ENCODE measurements at regions not wholly inside any gene's neighbourhood (a gene's known extent, or its start where the extent isn't known, plus 50 kb on each side); places are given as distances from the start of the nearest gene placed in this dataset.

DNA sequence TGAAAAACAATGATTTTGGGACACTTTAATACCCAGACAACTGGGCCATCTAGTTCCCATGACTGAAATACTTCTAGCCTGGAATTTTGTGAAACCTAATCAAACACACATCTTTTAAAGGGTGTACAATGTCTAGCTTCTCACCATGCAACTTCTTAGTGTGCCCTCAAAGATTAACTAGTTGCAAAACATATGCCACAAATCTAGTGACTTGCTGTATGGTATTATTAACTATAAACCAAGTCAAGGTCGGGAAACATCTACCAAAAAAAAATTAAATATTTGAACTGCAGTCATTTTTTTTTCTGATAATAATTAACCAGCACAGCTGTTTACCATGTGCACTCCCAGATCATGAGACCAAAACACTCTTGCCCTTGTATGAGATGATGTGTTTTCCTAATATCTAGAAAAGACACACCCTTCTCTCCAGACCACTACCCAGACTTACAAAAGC, 171.8 kb upstream of the FOXN3 start:
- peaks cover 19% of the 10 kb centered on the region for H3K4me1 ChIP-seq (ENCODE audit: control insufficient read depth, low read length)
- no peak overlapping the region for H3K27ac ChIP-seq (ENCODE audit: low read depth, low read length)
- no peaks in the 10 kb centered on the region for H3F3A ChIP-seq (ENCODE audit: control insufficient read depth, insufficient read depth)
- H3K4me3 ChIP-seq (ENCODE audit: low read length) = peak overlapping the region; percentile 45; the same call in 1 of the 2 replicates
- no peak for TF ChIP-seq EZH2phosphoT487 (IDR thresholded peaks at IDR 0.05; ENCODE audit: borderline replicate concordance, low read length)
- TF ChIP-seq, protein P1, sequence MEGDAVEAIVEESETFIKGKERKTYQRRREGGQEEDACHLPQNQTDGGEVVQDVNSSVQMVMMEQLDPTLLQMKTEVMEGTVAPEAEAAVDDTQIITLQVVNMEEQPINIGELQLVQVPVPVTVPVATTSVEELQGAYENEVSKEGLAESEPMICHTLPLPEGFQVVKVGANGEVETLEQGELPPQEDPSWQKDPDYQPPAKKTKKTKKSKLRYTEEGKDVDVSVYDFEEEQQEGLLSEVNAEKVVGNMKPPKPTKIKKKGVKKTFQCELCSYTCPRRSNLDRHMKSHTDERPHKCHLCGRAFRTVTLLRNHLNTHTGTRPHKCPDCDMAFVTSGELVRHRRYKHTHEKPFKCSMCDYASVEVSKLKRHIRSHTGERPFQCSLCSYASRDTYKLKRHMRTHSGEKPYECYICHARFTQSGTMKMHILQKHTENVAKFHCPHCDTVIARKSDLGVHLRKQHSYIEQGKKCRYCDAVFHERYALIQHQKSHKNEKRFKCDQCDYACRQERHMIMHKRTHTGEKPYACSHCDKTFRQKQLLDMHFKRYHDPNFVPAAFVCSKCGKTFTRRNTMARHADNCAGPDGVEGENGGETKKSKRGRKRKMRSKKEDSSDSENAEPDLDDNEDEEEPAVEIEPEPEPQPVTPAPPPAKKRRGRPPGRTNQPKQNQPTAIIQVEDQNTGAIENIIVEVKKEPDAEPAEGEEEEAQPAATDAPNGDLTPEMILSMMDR (IDR thresholded peaks at IDR 0.05; ENCODE audit: low read depth, low read length, poor library complexity, severe bottlenecking) = no peak
- H3K9me2 ChIP-seq (replicated peaks; ENCODE audit: control insufficient read depth, low read length) = no peaks in the 10 kb centered on the region
- H3K4me2 ChIP-seq (ENCODE audit: low read length) = peak overlapping the region; percentile 61
- H3K9me3 ChIP-seq (ENCODE audit: control insufficient read depth, insufficient read depth, low read length) = no peaks in the 10 kb centered on the region
- no peaks in the 10 kb centered on the region for H4K20me1 ChIP-seq (ENCODE audit: control insufficient read depth, insufficient read depth, low read depth, low read length)
- no peaks in the 10 kb centered on the region for H3K36me3 ChIP-seq (ENCODE audit: control insufficient read depth, low read length)
- H3K79me2 ChIP-seq (ENCODE audit: control insufficient read depth, low read length) = no peaks in the 10 kb centered on the region
- no peaks in the 10 kb centered on the region for H3K27me3 ChIP-seq (ENCODE audit: control insufficient read depth, low read length)

DNA sequence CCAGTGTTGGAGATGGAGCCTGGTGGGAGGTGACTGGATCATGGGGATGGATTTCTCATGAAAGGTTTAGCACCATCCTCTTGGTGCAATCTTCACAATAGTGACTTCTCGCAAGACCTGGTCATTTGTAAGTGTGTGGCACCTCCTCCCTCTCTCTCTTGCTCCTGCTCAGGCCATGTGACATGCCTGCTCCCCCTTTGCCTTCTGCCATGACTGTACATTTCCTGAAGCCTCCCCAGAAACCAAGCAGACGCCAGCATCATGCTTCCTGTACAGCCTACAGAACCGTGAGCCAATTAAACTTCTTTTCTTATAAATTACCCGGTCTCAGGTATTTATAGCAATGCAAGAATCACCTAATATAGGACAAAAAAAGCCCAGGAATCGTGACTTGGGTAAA, 171.0 kb upstream of the FOXN3 start:
- Histone ChIP-seq H3K9me3 (ENCODE audit: control insufficient read depth, insufficient read depth, low read length) (no peaks in the 10 kb centered on the region), H3K36me3 (ENCODE audit: control insufficient read depth, low read length) (no peaks in the 10 kb centered on the region), H3K9me2 (replicated peaks; ENCODE audit: control insufficient read depth, low read length) (no peaks in the 10 kb centered on the region), H3K4me1 (ENCODE audit: control insufficient read depth, low read length) (peaks cover 19% of the 10 kb centered on the region), H3K4me3 (ENCODE audit: low read length) (no peak overlapping the region), H3K4me2 (ENCODE audit: low read length) (no peak overlapping the region), H3K27me3 (ENCODE audit: control insufficient read depth, low read length) (no peaks in the 10 kb centered on the region), H3F3A (ENCODE audit: control insufficient read depth, insufficient read depth) (no peaks in the 10 kb centered on the region), H4K20me1 (ENCODE audit: control insufficient read depth, insufficient read depth, low read depth, low read length) (no peaks in the 10 kb centered on the region), H3K27ac (ENCODE audit: low read depth, low read length) (no peak overlapping the region), H3K79me2 (ENCODE audit: control insufficient read depth, low read length) (no peaks in the 10 kb centered on the region)
- TF ChIP-seq, protein P1 (IDR thresholded peaks at IDR 0.05; ENCODE audit: low read depth, low read length, poor library complexity, severe bottlenecking) = no peak
- no peak for TF ChIP-seq EZH2phosphoT487 (IDR thresholded peaks at IDR 0.05; ENCODE audit: borderline replicate concordance, low read length)

DNA sequence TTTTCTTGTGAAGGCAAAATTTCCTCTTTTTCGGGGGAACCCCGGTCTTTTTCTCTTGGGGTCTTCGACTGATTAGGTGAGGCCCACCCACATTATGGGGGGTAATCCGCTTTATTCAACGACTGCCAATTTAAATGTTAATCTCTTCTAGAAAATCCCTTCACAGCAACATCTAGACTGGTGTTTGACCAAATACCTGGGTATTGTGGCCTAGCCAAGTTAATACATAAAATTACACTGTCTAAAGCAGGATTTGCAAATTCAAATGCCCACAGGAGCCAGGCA, 170.0 kb upstream of the FOXN3 start:
- Histone ChIP-seq H3K9me2 (replicated peaks; ENCODE audit: control insufficient read depth, low read length) (no peaks in the 10 kb centered on the region), H4K20me1 (ENCODE audit: control insufficient read depth, insufficient read depth, low read depth, low read length) (no peaks in the 10 kb centered on the region), H3K4me2 (ENCODE audit: low read length) (no peak overlapping the region), H3K36me3 (ENCODE audit: control insufficient read depth, low read length) (no peaks in the 10 kb centered on the region), H3F3A (ENCODE audit: control insufficient read depth, insufficient read depth) (no peaks in the 10 kb centered on the region), H3K4me1 (ENCODE audit: control insufficient read depth, low read length) (peaks cover 19% of the 10 kb centered on the region), H3K9me3 (ENCODE audit: control insufficient read depth, insufficient read depth, low read length) (no peaks in the 10 kb centered on the region), H3K4me3 (ENCODE audit: low read length) (no peak overlapping the region), H3K79me2 (ENCODE audit: control insufficient read depth, low read length) (no peaks in the 10 kb centered on the region), H3K27ac (ENCODE audit: low read depth, low read length) (no peak overlapping the region), H3K27me3 (ENCODE audit: control insufficient read depth, low read length) (no peaks in the 10 kb centered on the region)
- TF ChIP-seq, protein P1 (IDR thresholded peaks at IDR 0.05; ENCODE audit: low read depth, low read length, poor library complexity, severe bottlenecking) = no peak
- TF ChIP-seq EZH2phosphoT487 (IDR thresholded peaks at IDR 0.05; ENCODE audit: borderline replicate concordance, low read length) = no peak

All from DOHH2 (cell line).